BJ (cell line): ENCODE measurements at regions not wholly inside any gene's neighbourhood (a gene's known extent, or its start where the extent isn't known, plus 50 kb on each side); places are given as distances from the start of the nearest gene placed in this dataset.

ENCODE experiments used
- CTCF ChIA-PET: fragments of 350-600 bp; formaldehyde crosslinking; extraction: SDS; loops from one replicate; lab custom pipeline; 2021; ENCODE audit warnings: antibody characterized with exemption, inconsistent platforms; lab: Yijun Ruan, JAX
- POLR2A ChIA-PET: fragments of 300-600 bp; sonication (Branson Sonifier 250); formaldehyde crosslinking; extraction: SDS; loops from one replicate; lab custom pipeline; 2021; ENCODE audit warnings: antibody characterized with exemption; lab: Charles Lee
- DNase-seq: peaks from one replicate; pipeline ENCODE4 v3.0.0-alpha.2; 2011; ENCODE audit warnings: low read depth
- H3K27me3 ChIP-seq: 2 replicates; pipeline ENCODE4 v1.6.0; 2011; ENCODE audit warnings: low read length; ENCODE audit not compliant: control insufficient read depth, insufficient read depth
- H3K36me3 ChIP-seq: 2 replicates; pipeline ENCODE4 v1.5.1; 2011; ENCODE audit warnings: low read length; ENCODE audit not compliant: control insufficient read depth, insufficient read depth
- H3K4me3 ChIP-seq: 2 replicates; pipeline ENCODE4 v1.5.1; 2011; ENCODE audit warnings: low read depth, mild to moderate bottlenecking, control low read depth, low read length
- CTCF ChIP-seq: IDR thresholded peaks from 2 replicates; pipeline ENCODE4 v1.5.1; 2011; ENCODE audit warnings: low read depth, mild to moderate bottlenecking, control low read depth, inconsistent platforms, low read length, moderate library complexity; ENCODE audit not compliant: insufficient read depth

- TF ChIP-seq CTCF, result no peak
- Histone ChIP-seq H3K36me3 (no peaks in the 10 kb centered on the region), H3K27me3 (no peaks in the 10 kb centered on the region), H3K4me3 (no peak overlapping the region)
- no peak for DNase-seq
- CTCF ChIA-PET, result interaction anchor here (0.9 kb wide), 1 partner anchor 187 kb away, joined by 3 read pairs; no protein-coding TSS in a partner anchor
- POLR2A ChIA-PET, result interaction anchor here (1.2 kb wide), 1 partner anchor 46 kb away, joined by 4 read pairs; no protein-coding TSS in a partner anchor
These were observed 109.3 kb downstream of the THBS2 start for GRCh38 chr6:169144356-169144755.

DNA sequence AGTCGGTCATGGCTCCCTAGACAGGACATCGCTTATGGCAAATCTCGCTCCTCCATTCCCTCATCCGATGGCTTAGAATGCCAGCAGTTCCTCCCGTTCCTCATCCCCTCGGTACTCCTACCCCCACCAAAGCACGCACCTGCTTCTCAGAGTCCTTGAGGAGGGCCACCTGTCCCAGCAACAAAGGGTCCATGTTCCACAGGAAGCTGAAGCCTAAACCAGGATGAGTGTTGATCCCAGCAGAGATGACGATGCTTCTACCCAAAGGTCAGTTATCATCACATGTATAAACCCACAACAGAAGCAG lies 111.2 kb downstream of the THBS2 start:
- ChIA-PET POLR2A (no interaction called here), CTCF (interaction anchor here (1.2 kb wide), 1 partner anchor 135 kb away, joined by 3 read pairs; no protein-coding TSS in a partner anchor)
- H3K27me3 ChIP-seq, result no peaks in the 10 kb centered on the region
- no peaks in the 10 kb centered on the region for H3K36me3 ChIP-seq
- TF ChIP-seq CTCF, result no peak
- DNase-seq, result no peak
- H3K4me3 ChIP-seq, result no peak overlapping the region

DNA sequence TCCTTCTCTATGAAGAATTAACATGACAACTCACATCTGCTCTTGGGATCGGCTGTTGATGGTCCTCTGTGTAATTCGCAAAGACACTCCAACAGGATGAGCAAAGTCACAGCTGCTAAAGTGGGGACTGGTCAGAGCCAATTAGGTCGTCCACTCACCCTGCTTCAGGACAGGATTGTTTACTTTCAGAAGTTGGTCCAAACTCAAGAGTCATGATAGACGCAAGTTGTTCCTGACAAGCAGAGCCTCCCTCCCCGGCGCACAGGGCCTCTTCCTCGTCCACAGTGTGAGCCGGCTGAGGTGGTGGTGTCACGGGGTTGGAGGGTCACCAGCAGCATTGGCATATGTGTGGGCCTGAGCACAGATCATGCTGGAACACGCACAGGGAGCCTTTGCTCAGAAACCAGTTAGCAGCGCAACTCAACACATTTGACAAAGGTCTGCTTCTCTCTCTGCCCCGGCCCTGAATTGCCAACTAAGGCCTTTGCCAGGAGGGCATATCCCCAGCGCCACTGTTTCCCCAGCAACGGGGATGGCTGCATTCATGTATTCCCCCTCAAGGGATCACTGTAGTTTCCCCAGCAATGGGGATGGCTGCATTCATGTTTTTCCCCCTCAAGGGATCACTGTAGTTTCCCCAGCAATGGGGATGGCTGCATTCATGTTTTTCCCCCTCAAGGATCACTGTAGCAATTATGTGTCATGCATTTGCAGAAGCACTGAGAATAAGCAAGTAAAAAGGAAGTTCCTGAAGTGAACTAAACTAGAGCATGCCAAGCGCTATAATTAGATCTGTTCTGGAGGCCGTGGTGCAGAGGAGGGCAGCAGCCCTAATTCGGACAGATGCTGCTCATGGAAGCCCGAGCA lies 111.7 kb downstream of the THBS2 start:
- no peak overlapping the region for H3K4me3 ChIP-seq
- CTCF ChIA-PET, result interaction anchor here (0.7 to 1.2 kb wide), 2 partner anchors 17 to 135 kb away, joined by 3 read pairs; no protein-coding TSS in a partner anchor
- no peak for DNase-seq
- TF ChIP-seq CTCF, result no peak
- POLR2A ChIA-PET, result no interaction called here
- no peaks in the 10 kb centered on the region for H3K27me3 ChIP-seq
- no peaks in the 10 kb centered on the region for H3K36me3 ChIP-seq

GRCh38 chr6:169140986-169141495 lies 112.6 kb downstream of the THBS2 start:
- TF ChIP-seq CTCF, result no peak
- Histone ChIP-seq H3K36me3 (no peaks in the 10 kb centered on the region), H3K27me3 (no peaks in the 10 kb centered on the region), H3K4me3 (no peak overlapping the region)
- ChIA-PET POLR2A (no interaction called here), CTCF (interaction anchor here (0.7 kb wide), 1 partner anchor 16 kb away, joined by 3 read pairs; no protein-coding TSS in a partner anchor)
- no peak for DNase-seq

GRCh38 chr6:169139179-169139971 lies 114.3 kb downstream of the THBS2 start:
- H3K27me3 ChIP-seq, result no peaks in the 10 kb centered on the region
- CTCF ChIA-PET, result no interaction called here
- DNase-seq, result no peak
- H3K36me3 ChIP-seq, result no peaks in the 10 kb centered on the region
- TF ChIP-seq CTCF, result no peak
- H3K4me3 ChIP-seq, result no peak overlapping the region
- POLR2A ChIA-PET, result interaction anchor here (0.7 kb wide), 1 partner anchor 1294 kb away, joined by 3 read pairs; no protein-coding TSS in a partner anchor
